GM21619 (cell line): ENCODE measurements at regions not wholly inside any gene's neighbourhood (a gene's known extent, or its start where the extent isn't known, plus 50 kb on each side); places are given as distances from the start of the nearest gene placed in this dataset.

Experiments used
- ATAC-seq: cut with Tn5 transposase; IDR thresholded peaks from one replicate; pipeline ENCODE4 v1.9.1; 2021; ENCODE audit not compliant: unreplicated experiment

DNA sequence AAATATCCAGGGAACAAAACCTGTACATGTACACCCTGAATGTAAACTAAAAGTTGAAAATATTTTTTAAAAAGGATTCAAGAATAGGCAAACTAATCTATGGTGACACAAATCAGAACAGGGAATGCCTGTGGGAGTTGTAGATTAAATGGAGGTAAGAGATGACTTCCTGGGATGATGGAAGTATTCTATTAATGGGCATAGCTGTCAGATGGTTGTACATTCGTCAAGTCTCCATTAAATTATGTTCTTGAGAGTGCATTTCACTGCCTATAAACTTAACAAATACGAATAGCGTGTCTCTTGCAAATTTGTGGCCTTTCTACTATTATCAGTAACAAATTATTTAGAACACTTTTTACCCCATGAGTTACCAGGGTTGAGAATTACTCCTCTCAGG, 207.0 kb downstream of the HNMT start:
- ATAC-seq = no peak

GRCh38 chr2:138175066-138175465, 210.8 kb downstream of the HNMT start:
- ATAC-seq = no peak

- ATAC-seq = no peak
Measured at GRCh38 chr2:138176862-138177439, 212.7 kb downstream of the HNMT start.

DNA sequence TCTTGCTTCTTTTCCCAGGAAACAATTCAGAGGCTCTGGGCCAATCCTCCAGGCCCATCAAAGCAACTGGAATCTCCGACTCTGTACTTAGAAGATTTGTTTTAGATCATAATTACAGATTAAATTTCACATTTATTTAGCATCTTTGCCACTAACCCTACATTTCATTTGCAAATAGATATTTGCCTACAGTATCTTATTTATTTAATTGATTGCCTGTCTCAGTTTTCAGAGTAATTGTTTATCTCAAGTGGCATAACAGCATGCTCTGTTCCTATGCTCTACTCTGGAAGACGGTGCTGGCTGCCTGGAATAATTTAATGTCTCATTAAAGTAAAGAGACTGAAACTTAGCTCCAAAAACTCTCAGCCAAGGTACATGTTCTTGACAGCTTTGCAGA, 213.4 kb downstream of the HNMT start:
- ATAC-seq = no peak

DNA sequence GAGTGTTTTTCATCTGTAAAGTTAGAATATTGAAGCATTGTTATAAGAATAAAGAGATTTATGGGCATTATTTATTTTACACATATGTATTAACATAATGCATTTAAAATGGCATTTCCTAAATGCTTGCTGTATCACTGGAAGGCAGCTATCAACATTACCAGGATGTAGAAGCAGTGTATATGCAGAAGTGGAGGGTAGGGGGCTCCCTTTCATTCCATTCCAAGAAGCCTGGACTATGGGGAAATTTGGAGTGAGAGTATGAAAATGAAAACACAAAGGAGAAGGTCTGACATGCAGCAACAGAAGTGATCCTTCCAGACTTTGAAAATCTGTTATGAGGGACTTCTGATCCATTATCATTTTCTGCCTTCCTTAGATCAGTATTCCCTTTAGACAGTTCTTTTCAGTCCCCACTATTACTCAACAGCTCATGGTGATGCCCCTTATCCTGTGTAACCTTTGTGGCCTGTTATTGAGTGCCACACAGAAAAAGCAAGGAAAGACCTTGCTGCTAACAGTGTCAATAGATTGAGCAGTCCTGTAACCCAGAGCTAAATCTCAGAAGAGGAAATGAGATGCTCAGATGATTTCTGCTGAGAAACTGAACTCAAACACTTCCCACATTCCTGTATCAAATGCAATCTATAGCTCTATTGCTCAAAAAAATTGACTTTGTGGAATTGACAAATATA, 216.6 kb downstream of the HNMT start:
- no peak for ATAC-seq

- no peak for ATAC-seq
Measured at GRCh38 chr2:138182250-138182936, 218.1 kb downstream of the HNMT start.

DNA sequence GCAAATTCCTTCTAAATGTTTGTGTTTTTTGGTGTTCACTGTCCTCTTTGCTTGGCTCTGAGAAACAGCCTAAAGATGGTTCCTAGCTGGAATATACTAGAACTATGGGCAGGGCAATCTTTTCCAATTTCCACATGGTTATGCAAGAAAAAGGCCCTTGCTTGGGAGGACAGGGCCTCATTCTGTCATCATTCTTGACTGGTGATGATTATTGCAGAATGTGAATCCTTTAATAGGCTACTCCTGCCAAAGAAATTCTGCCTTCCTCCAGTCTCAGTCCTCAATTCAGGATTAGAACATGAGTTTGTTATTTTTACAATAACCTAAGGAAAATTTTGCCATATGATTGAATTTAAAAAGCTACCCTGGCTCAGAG, 218.7 kb downstream of the HNMT start:
- no peak for ATAC-seq

DNA sequence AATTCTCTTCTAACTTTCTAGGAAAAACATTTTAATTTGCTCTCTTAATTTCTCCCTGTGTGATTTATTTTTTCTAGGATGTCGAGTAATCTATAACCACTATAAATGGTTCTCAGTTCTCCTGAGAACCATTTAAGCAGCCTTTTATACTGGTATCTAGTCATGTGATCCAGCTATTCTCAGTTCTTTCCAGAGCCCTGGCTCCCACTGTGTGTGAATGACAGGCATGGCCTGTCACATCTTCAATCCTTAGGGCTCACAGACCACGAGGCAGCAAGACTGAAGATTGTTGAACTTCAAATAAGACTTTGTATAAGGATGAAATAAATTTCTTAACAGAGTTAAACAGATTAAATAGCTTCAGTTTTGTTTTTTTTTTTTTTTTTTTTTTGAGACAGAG, 219.4 kb downstream of the HNMT start:
- ATAC-seq = no peak

GRCh38 chr2:138184428-138184827, 220.2 kb downstream of the HNMT start:
- ATAC-seq = no peak

DNA sequence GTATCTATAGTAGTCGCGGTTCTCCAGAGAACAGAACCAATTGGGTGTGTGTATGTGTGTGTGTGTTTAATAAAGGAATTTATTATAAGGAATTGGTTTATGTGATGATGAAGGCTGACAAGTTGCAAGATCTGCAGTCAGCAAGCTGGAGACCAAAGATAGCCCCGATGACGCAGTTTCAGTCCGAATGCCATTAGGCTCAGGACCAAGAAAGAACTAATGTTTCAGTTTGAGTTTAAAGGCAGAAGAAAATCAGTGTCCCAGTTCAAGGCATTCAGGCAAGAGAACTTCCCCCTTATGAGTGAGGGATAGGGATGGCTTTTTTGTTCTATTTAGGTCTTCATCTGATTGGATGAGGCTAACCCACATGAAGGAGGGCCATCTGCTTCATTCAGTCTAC, 221.6 kb downstream of the HNMT start:
- ATAC-seq = no peak

- ATAC-seq = no peak
Measured at GRCh38 chr2:138187221-138187620, 222.9 kb downstream of the HNMT start.

- no peak for ATAC-seq
Measured at GRCh38 chr2:138190999-138191398, 226.7 kb downstream of the HNMT start.

- ATAC-seq = no peak
Measured at GRCh38 chr2:138193416-138194213, 229.3 kb downstream of the HNMT start.

DNA sequence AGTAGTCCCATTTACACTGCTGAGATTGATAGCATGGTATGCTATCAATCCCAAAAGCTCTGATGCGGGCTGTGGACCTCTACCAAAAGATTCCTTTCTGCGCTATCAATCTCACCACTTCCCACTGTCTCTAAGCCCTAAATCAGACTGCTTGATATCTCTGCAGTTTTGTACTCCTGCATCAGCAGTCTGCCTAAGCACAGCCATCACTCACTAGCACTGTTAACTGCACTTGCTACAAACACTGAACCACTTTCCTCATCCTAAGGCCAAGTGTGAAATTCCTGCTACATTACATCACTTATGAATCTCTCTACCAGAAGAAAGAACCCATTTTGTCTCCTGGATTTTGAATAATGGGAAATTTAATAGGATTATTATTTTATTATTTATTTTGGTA, 237.0 kb downstream of the HNMT start:
- ATAC-seq = no peak

DNA sequence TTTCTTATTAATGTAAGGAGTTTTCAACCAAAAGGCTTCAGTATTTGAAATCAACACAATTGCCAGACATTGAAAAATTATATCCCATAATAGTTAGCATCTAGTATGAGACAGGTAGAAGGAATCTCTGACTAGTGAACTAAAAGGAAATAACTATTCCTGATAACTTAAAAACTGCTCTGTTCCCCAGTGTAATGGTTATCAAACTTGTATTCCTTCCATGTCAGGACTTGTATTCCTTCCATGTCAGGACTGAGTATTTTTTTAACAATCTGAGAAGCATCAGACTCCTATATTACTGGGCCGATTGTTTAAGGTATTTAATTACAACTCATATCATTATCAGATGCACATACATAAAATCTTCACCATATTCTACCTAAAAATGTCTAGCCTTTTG, 238.5 kb downstream of the HNMT start:
- ATAC-seq = no peak

DNA sequence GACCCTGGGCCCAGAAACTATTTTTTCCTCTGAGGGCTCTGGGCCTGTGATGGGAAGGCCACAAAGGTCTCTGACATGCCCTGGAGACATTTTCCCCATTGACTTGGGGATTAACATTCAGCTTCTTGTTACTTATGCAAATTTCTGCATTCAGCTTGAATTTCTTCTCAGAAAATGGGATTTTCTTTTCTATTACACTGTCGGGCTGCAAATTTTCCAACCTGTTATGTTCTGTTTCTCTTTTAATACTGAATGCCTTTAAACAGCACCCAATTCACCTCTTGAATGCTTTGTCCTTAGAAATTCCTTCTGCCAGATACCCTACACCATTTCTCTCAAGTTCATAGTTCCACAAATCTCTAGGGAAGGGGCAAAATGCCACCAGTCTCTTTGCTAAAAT, 241.0 kb downstream of the HNMT start:
- ATAC-seq = no peak

- no peak for ATAC-seq
Measured at GRCh38 chr2:138207074-138207930, 243.0 kb downstream of the HNMT start.

- ATAC-seq = no peak
Measured at GRCh38 chr2:138209009-138209408, 244.7 kb downstream of the HNMT start.

- no peak for ATAC-seq
Measured at GRCh38 chr2:138210487-138210886, 246.2 kb downstream of the HNMT start.

- no peak for ATAC-seq
Measured at GRCh38 chr2:138212434-138212833, 248.2 kb downstream of the HNMT start.

DNA sequence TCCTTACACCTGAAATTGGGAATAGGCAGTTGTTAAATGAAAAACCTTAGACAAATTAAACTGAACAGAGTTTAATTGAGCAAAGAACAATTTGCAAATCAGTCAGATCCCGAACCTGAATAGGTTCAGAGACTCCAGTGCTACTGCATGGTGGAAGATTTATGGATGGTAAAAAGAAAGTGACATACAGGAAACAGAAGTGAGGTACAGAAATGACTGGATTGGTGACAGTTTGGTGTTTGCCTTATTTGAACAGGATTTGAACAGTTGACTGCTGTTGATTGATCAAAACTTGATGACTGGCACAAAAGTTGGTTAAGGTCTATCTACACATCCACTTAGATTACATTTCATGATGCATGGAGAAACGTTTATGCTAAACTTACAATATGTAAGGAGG, 248.8 kb downstream of the HNMT start:
- ATAC-seq = no peak
